ENCODE measurements at regions not wholly inside any gene's neighbourhood (a gene's known extent, or its start where the extent isn't known, plus 50 kb on each side); places are given as distances from the start of the nearest gene placed in this dataset.

DNA sequence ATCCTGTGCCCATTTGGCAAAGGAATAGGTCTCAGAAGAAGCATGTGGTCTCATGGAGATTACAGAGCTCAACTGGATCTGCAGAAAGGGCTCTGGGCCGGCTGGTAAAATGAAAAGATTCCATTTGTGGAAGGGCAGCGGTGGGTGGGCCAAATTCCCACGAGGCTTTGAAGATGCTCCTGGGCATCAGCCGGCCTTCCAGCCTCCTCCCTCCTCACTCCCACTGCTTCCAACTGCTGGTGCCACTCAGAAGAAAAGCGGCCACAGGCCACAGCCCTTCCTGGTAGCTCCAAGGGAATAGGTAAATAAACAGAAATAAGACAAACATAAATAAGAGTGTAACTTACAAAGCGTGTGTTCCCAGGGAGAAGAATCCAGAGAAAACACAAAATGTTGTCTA is 136.3 kb upstream of the SLC44A3 start:
- TF ChIP-seq, protein P1, sequence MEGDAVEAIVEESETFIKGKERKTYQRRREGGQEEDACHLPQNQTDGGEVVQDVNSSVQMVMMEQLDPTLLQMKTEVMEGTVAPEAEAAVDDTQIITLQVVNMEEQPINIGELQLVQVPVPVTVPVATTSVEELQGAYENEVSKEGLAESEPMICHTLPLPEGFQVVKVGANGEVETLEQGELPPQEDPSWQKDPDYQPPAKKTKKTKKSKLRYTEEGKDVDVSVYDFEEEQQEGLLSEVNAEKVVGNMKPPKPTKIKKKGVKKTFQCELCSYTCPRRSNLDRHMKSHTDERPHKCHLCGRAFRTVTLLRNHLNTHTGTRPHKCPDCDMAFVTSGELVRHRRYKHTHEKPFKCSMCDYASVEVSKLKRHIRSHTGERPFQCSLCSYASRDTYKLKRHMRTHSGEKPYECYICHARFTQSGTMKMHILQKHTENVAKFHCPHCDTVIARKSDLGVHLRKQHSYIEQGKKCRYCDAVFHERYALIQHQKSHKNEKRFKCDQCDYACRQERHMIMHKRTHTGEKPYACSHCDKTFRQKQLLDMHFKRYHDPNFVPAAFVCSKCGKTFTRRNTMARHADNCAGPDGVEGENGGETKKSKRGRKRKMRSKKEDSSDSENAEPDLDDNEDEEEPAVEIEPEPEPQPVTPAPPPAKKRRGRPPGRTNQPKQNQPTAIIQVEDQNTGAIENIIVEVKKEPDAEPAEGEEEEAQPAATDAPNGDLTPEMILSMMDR (IDR thresholded peaks at IDR 0.05): no peak
- TF ChIP-seq EZH2 (IDR thresholded peaks at IDR 0.05): no peak
- no peak for TF ChIP-seq EZH2phosphoT487 (IDR thresholded peaks at IDR 0.05)
